ENCODE measurements at regions not wholly inside any gene's neighbourhood (a gene's known extent, or its start where the extent isn't known, plus 50 kb on each side); places are given as distances from the start of the nearest gene placed in this dataset.

GRCh38 chr16:65226077-65226476 lies 104.2 kb upstream of the CDH11 start:
- no peak for TF ChIP-seq CTCF (IDR thresholded peaks at IDR 0.05; ENCODE audit: insufficient read depth, low read depth, low read length, missing control alignments)
- DNase-seq (ENCODE audit: low read depth) = no peak
- H3K4me3 ChIP-seq (ENCODE audit: low read depth, low read length) = no peak overlapping the region

- DNase-seq (ENCODE audit: low read depth) = no peak
- H3K4me3 ChIP-seq (ENCODE audit: low read depth, low read length) = no peak overlapping the region
- no peak for TF ChIP-seq CTCF (IDR thresholded peaks at IDR 0.05; ENCODE audit: insufficient read depth, low read depth, low read length, missing control alignments)
Measured at GRCh38 chr16:65225488-65225887, 103.6 kb upstream of the CDH11 start.

GRCh38 chr16:65224994-65225393 lies 103.1 kb upstream of the CDH11 start:
- no peak for DNase-seq (ENCODE audit: low read depth)
- no peak for TF ChIP-seq CTCF (IDR thresholded peaks at IDR 0.05; ENCODE audit: insufficient read depth, low read depth, low read length, missing control alignments)

GRCh38 chr16:65224471-65224870 lies 102.6 kb upstream of the CDH11 start:
- no peak for TF ChIP-seq CTCF (IDR thresholded peaks at IDR 0.05; ENCODE audit: insufficient read depth, low read depth, low read length, missing control alignments)
- DNase-seq (ENCODE audit: low read depth) = no peak
- no peak overlapping the region for H3K4me3 ChIP-seq (ENCODE audit: low read depth, low read length)

More at GRCh38 chr16:65224994-65225393, 103.1 kb upstream of the CDH11 start:
- H3K4me3 ChIP-seq (ENCODE audit: low read depth, low read length) = no peak overlapping the region

GRCh38 chr16:65223335-65223734 lies 101.5 kb upstream of the CDH11 start:
- TF ChIP-seq CTCF (IDR thresholded peaks at IDR 0.05; ENCODE audit: insufficient read depth, low read depth, low read length, missing control alignments) = no peak
- no peak for DNase-seq (ENCODE audit: low read depth)
- no peak overlapping the region for H3K4me3 ChIP-seq (ENCODE audit: low read depth, low read length)

- H3K4me3 ChIP-seq (ENCODE audit: low read depth, low read length) = no peak overlapping the region
- TF ChIP-seq CTCF (IDR thresholded peaks at IDR 0.05; ENCODE audit: insufficient read depth, low read depth, low read length, missing control alignments) = no peak
- no peak for DNase-seq (ENCODE audit: low read depth)
Measured at GRCh38 chr16:65222536-65222935, 100.7 kb upstream of the CDH11 start.

GRCh38 chr16:65222049-65222448 lies 100.2 kb upstream of the CDH11 start:
- no peak for TF ChIP-seq CTCF (IDR thresholded peaks at IDR 0.05; ENCODE audit: insufficient read depth, low read depth, low read length, missing control alignments)
- no peak overlapping the region for H3K4me3 ChIP-seq (ENCODE audit: low read depth, low read length)
- DNase-seq (ENCODE audit: low read depth) = no peak
